K562 (cell line): ENCODE measurements at regions not wholly inside any gene's neighbourhood (a gene's known extent, or its start where the extent isn't known, plus 50 kb on each side); places are given as distances from the start of the nearest gene placed in this dataset.

ENCODE experiments used
- CEBPB ChIP-seq: fragments of 450-650 bp; IDR thresholded peaks from 2 replicates; pipeline ENCODE4 v1.6.1; 2016; ENCODE audit warnings: missing genetic modification characterization, missing compliant biosample characterization
- CSDE1 ChIP-seq, 2 experiments: fragments of 450-650 bp; IDR thresholded peaks; 2 replicates each; pipeline ENCODE4 v1.6.1; 2016; ENCODE audit warnings: mild to moderate bottlenecking in 1 of 2
- DLX4 ChIP-seq: fragments of 250-450 bp; sonication (Bioruptor Pico); IDR thresholded peaks from 2 replicates; pipeline ENCODE4 v1.6.1; 2021; ENCODE audit warnings: mild to moderate bottlenecking
- GTF3C2 ChIP-seq: IDR thresholded peaks from 3 replicates; pipeline ENCODE4 v1.6.1; 2011; ENCODE audit warnings: borderline replicate concordance, mild to moderate bottlenecking, moderate library complexity; ENCODE audit not compliant: insufficient read length; ENCODE audit errors: extremely low read depth
- RCOR1 ChIP-seq, 2 experiments: IDR thresholded peaks; 2 replicates each; pipeline ENCODE4 v1.6.1; 2012; ENCODE audit warnings: low read depth in 2 of 2, low read length in 2 of 2, borderline replicate concordance in 1 of 2, improper control_type of control experiment in 1 of 2
- ZNF197 ChIP-seq: fragments of 200-800 bp; sonication (Bioruptor generic); IDR thresholded peaks from 2 replicates; pipeline ENCODE4 v1.6.1; 2016; ENCODE audit warnings: low read depth, missing genetic modification characterization, missing compliant biosample characterization
- ZNF316 ChIP-seq: fragments of 450-650 bp; IDR thresholded peaks from 2 replicates; pipeline ENCODE4 v1.6.1; 2016
- TF ChIP-seq, protein P1 (sequence below), 2 experiments: fragments of 450-650 bp in 1 of 2; sonication (generic) in 1 of 2; formaldehyde crosslinking in 1 of 2; IDR thresholded peaks; 2 replicates each; pipeline versions ENCODE4 v1.7.1 to v1.9.0; 2016 to 2022; ENCODE audit warnings: inconsistent platforms in 1 of 2, mild to moderate bottlenecking in 1 of 2, missing genetic modification reagents in 1 of 2
- TF ChIP-seq, protein P2 (sequence below): sonication (generic); formaldehyde crosslinking; IDR thresholded peaks from 2 replicates; pipeline ENCODE4 v1.5.0; 2020; ENCODE audit warnings: missing genetic modification reagents

DNA sequence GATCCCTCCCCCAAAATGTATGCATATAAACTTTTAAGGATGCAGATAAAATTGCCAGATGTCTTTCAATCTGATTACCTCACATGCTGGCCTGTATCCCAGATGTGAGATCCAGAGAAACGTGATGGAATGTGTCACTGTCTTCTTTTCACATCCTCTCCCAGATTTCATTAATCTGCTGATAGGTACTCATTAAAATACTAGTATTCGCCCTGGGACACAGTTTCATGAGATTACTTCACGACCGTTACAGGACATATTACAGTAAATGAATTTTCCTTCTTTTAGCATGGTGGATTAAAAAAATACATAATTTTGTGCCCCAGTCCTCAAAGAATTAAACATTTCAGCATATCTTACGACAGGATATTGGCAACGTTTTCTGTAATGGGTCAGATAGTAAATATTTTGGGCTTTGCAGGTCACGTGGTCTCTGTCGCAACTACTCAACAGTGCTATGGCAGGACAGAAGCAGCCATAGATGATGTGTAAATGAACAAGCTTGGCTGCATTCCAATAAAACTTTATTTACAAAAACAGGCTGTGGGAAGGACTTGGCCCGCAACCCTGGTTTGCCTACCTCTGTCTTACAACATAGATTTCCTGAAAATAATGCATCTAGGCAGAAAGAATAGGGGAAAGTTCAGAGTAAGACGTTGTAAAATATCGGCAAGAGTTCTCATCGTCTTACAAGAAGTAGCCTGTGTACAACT, 156.0 kb upstream of the DIO3 start (continued):
- TF ChIP-seq, protein P1, sequence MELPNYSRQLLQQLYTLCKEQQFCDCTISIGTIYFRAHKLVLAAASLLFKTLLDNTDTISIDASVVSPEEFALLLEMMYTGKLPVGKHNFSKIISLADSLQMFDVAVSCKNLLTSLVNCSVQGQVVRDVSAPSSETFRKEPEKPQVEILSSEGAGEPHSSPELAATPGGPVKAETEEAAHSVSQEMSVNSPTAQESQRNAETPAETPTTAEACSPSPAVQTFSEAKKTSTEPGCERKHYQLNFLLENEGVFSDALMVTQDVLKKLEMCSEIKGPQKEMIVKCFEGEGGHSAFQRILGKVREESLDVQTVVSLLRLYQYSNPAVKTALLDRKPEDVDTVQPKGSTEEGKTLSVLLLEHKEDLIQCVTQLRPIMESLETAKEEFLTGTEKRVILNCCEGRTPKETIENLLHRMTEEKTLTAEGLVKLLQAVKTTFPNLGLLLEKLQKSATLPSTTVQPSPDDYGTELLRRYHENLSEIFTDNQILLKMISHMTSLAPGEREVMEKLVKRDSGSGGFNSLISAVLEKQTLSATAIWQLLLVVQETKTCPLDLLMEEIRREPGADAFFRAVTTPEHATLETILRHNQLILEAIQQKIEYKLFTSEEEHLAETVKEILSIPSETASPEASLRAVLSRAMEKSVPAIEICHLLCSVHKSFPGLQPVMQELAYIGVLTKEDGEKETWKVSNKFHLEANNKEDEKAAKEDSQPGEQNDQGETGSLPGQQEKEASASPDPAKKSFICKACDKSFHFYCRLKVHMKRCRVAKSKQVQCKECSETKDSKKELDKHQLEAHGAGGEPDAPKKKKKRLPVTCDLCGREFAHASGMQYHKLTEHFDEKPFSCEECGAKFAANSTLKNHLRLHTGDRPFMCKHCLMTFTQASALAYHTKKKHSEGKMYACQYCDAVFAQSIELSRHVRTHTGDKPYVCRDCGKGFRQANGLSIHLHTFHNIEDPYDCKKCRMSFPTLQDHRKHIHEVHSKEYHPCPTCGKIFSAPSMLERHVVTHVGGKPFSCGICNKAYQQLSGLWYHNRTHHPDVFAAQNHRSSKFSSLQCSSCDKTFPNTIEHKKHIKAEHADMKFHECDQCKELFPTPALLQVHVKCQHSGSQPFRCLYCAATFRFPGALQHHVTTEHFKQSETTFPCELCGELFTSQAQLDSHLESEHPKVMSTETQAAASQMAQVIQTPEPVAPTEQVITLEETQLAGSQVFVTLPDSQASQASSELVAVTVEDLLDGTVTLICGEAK (IDR thresholded peaks at IDR 0.05): peak; percentile 89
- TF ChIP-seq, protein P1 (CRISPR knock-in tag; IDR thresholded peaks at IDR 0.05): no peak
- TF ChIP-seq, protein P2, sequence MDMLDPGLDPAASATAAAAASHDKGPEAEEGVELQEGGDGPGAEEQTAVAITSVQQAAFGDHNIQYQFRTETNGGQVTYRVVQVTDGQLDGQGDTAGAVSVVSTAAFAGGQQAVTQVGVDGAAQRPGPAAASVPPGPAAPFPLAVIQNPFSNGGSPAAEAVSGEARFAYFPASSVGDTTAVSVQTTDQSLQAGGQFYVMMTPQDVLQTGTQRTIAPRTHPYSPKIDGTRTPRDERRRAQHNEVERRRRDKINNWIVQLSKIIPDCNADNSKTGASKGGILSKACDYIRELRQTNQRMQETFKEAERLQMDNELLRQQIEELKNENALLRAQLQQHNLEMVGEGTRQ: peak; percentile 59
- no peak for TF ChIP-seq DLX4 (CRISPR knock-in tag)
- no peak for TF ChIP-seq ZNF197 (CRISPR knock-in tag)
- no peak for TF ChIP-seq RCOR1 (IDR thresholded peaks at IDR 0.05; ENCODE audit: borderline replicate concordance in 1 of 2, low read depth in 2 of 2, low read length in 2 of 2)
- TF ChIP-seq ZNF316: no peak
- TF ChIP-seq CSDE1 (IDR thresholded peaks at IDR 0.05): no peak
- no peak for TF ChIP-seq GTF3C2
- peak; percentile 59 for TF ChIP-seq CEBPB
- TF ChIP-seq, all 486 proteins: peak for 7
